H1 (cell line): ENCODE measurements at regions not wholly inside any gene's neighbourhood (a gene's known extent, or its start where the extent isn't known, plus 50 kb on each side); places are given as distances from the start of the nearest gene placed in this dataset.

Experiments
- CTCF ChIA-PET: fragments of 300-600 bp; sonication (Branson Sonifier 250); formaldehyde crosslinking; loops from one replicate; lab custom pipeline; 2021; ENCODE audit not compliant: partially characterized antibody; lab: Charles Lee
- POLR2A ChIA-PET: fragments of 300-600 bp; sonication (Branson Sonifier 250); formaldehyde crosslinking; loops from one replicate; lab custom pipeline; 2021; ENCODE audit warnings: inconsistent platforms; ENCODE audit not compliant: partially characterized antibody; lab: Charles Lee
- DNase-seq, 2 experiments: peaks; one replicate each; pipeline versions ENCODE4 v3.0.0 to v3.0.0-alpha.2; 2010 to 2022; ENCODE audit warnings: low spot score in 2 of 2, low read depth in 1 of 2, mixed read lengths in 1 of 2
- FAIRE-seq: peaks from 2 replicates; lab custom pipeline; 2011; peaks lifted over from hg19 to GRCh38; lab: Jason Lieb, UNC
- H2AFZ ChIP-seq: 2 replicates; pipeline ENCODE4 v1.8.1; 2012; ENCODE audit warnings: low read length, inconsistent platforms
- H2AK5ac ChIP-seq: 2 replicates; pipeline ENCODE4 v1.6.1; 2013; ENCODE audit warnings: low read depth, low read length
- H2BK120ac ChIP-seq: replicated peaks from 2 replicates; pipeline ENCODE3; 2013; ENCODE audit warnings: low read depth, low read length, inconsistent platforms
- H2BK12ac ChIP-seq: 2 replicates; pipeline ENCODE4 v1.6.1; 2013; ENCODE audit warnings: low read depth, low read length
- H2BK15ac ChIP-seq: 2 replicates; pipeline ENCODE4 v1.6.1; 2013; ENCODE audit warnings: low read length
- H2BK20ac ChIP-seq: 2 replicates; pipeline ENCODE4 v1.6.1; 2013; ENCODE audit warnings: low read length
- H2BK5ac ChIP-seq: 2 replicates; pipeline ENCODE4 v1.6.1; 2013; ENCODE audit warnings: low read depth, low read length
- H3K14ac ChIP-seq: 2 replicates; pipeline ENCODE4 v1.6.1; 2013; ENCODE audit warnings: inconsistent platforms; ENCODE audit not compliant: insufficient read length
- H3K18ac ChIP-seq: 2 replicates; pipeline ENCODE4 v1.6.1; 2013; ENCODE audit warnings: low read length; ENCODE audit errors: extremely low read depth
- H3K23ac ChIP-seq: 2 replicates; pipeline ENCODE4 v1.6.1; 2013; ENCODE audit warnings: inconsistent platforms; ENCODE audit not compliant: insufficient read length
- H3K23me2 ChIP-seq: 2 replicates; pipeline ENCODE4 v1.6.1; 2013; ENCODE audit warnings: low read depth, low read length
- H3K27ac ChIP-seq: 2 replicates; pipeline ENCODE4 v1.6.1; 2011; ENCODE audit warnings: low read depth, low read length, inconsistent platforms
- H3K27me3 ChIP-seq, 4 experiments: replicated peaks in 1 of 4; 1 replicate in 1 of 4; 2 replicates in 3 of 4; pipeline versions ENCODE4 v1.6.1 to v1.8.1; 2011 to 2013; ENCODE audit warnings: low read length in 3 of 4, mild to moderate bottlenecking in 3 of 4, inconsistent platforms in 2 of 4, mixed read lengths in 2 of 4, moderate library complexity in 1 of 4; ENCODE audit not compliant: control insufficient read depth in 3 of 4, insufficient read depth in 3 of 4; ENCODE audit errors: extremely low read depth in 1 of 4
- H3K36me3 ChIP-seq, 4 experiments: 2 replicates each; pipeline versions ENCODE4 v1.6.1 to v1.8.1; 2011 to 2013; ENCODE audit warnings: mild to moderate bottlenecking in 4 of 4, low read length in 3 of 4, moderate library complexity in 2 of 4, control low read depth in 1 of 4, inconsistent platforms in 1 of 4; ENCODE audit not compliant: insufficient read depth in 4 of 4, control insufficient read depth in 2 of 4
- H3K4ac ChIP-seq: replicated peaks from 2 replicates; pipeline ENCODE3; 2013; ENCODE audit warnings: low read length, low read depth, mixed read lengths, inconsistent platforms; ENCODE audit not compliant: insufficient read length
- H3K4me1 ChIP-seq, 4 experiments: replicated peaks in 1 of 4; 1 replicate in 1 of 4; 2 replicates in 3 of 4; pipeline versions ENCODE4 v1.6.1 to v1.8.1; 2011 to 2013; ENCODE audit warnings: low read length in 3 of 4, inconsistent platforms in 2 of 4, mixed read lengths in 1 of 4; ENCODE audit not compliant: insufficient read depth in 4 of 4, control insufficient read depth in 3 of 4
- H3K4me2 ChIP-seq, 2 experiments: 2 replicates each; pipeline versions ENCODE4 v1.6.1 to v1.8.1; 2011 to 2013; ENCODE audit warnings: low read depth in 2 of 2, low read length in 2 of 2, control low read depth in 1 of 2, inconsistent platforms in 1 of 2, mild to moderate bottlenecking in 1 of 2; ENCODE audit not compliant: insufficient read depth in 1 of 2
- H3K4me3 ChIP-seq, 4 experiments: fragments of 200-600, 300-600 bp in 1 of 4; sonication (generic), shearing (Covaris generic), sonication (Bioruptor Twin) in 1 of 4; 2 replicates each; pipeline versions ENCODE4 v1.5.1 to v1.8.1; 2011 to 2016; ENCODE audit warnings: low read length in 4 of 4, low read depth in 3 of 4, control low read depth in 2 of 4, inconsistent platforms in 2 of 4, mild to moderate bottlenecking in 2 of 4, mixed read lengths in 1 of 4, moderate library complexity in 1 of 4; ENCODE audit not compliant: insufficient read depth in 2 of 4; ENCODE audit errors: extremely low read depth in 1 of 4
- H3K56ac ChIP-seq: replicated peaks from 2 replicates; pipeline ENCODE3; 2013; ENCODE audit warnings: low read depth, mild to moderate bottlenecking, mixed read lengths, low read length, inconsistent platforms; ENCODE audit not compliant: insufficient read length
- H3K79me1 ChIP-seq: 2 replicates; pipeline ENCODE4 v1.6.1; 2013; ENCODE audit warnings: low read depth, low read length, control low read depth
- H3K79me2 ChIP-seq, 2 experiments: 2 replicates each; pipeline versions ENCODE4 v1.6.1 to v1.8.1; 2012 to 2013; ENCODE audit warnings: low read length in 2 of 2, mild to moderate bottlenecking in 2 of 2, inconsistent platforms in 1 of 2; ENCODE audit not compliant: insufficient read depth in 2 of 2, control insufficient read depth in 1 of 2
- H3K9ac ChIP-seq, 4 experiments: replicated peaks in 1 of 4; 1 replicate in 1 of 4; 2 replicates in 3 of 4; pipeline versions ENCODE4 v1.6.1 to v1.8.1; 2011 to 2013; ENCODE audit warnings: low read depth in 3 of 4, low read length in 3 of 4, control low read depth in 2 of 4, mild to moderate bottlenecking in 2 of 4, moderate library complexity in 2 of 4, inconsistent platforms in 1 of 4; ENCODE audit errors: extremely low read depth in 1 of 4
- H3K9me3 ChIP-seq, 2 experiments: 2 replicates each; pipeline versions ENCODE4 v1.6.1 to v1.8.1; 2012 to 2013; ENCODE audit warnings: mild to moderate bottlenecking in 2 of 2, moderate library complexity in 2 of 2, control low read depth in 1 of 2, inconsistent platforms in 1 of 2, low read depth in 1 of 2, low read length in 1 of 2, mixed read lengths in 1 of 2; ENCODE audit not compliant: insufficient read depth in 2 of 2
- H4K20me1 ChIP-seq, 2 experiments: replicated peaks in 1 of 2; 2 replicates each; pipeline versions ENCODE3 to v1.8.1; 2011 to 2013; ENCODE audit warnings: inconsistent platforms in 2 of 2, low read length in 2 of 2, mild to moderate bottlenecking in 1 of 2; ENCODE audit not compliant: insufficient read depth in 2 of 2, control insufficient read depth in 1 of 2
- H4K5ac ChIP-seq: 2 replicates; pipeline ENCODE4 v1.6.1; 2013; ENCODE audit warnings: low read length, low read depth, mixed read lengths, inconsistent platforms; ENCODE audit not compliant: insufficient read length
- H4K8ac ChIP-seq: 2 replicates; pipeline ENCODE4 v1.8.0; 2013; ENCODE audit warnings: mild to moderate bottlenecking, moderate library complexity, low read length, inconsistent platforms; ENCODE audit not compliant: insufficient read depth; ENCODE audit errors: extremely low read depth
- H4K91ac ChIP-seq: replicated peaks from 2 replicates; pipeline ENCODE3; 2013; ENCODE audit warnings: low read length, mixed read lengths, inconsistent platforms; ENCODE audit not compliant: insufficient read length
- WGBS, 2 experiments: shearing (Covaris generic) in 1 of 2; methylation state at CpG; one replicate each; pipeline versions ENCODE4 v1.1.6 to v1.1.7; 2013 to 2015; ENCODE audit warnings: low lambda C conversion rate in 2 of 2, mixed read lengths in 2 of 2, inconsistent platforms in 1 of 2, low coverage in 1 of 2, missing lambda C conversion rate in 1 of 2; ENCODE audit not compliant: insufficient replicate concordance in 2 of 2, insufficient coverage in 1 of 2, insufficient read length in 1 of 2; ENCODE audit errors: extremely low coverage in 1 of 2, missing lambda C conversion rate in 1 of 2; 5-methylcytosine and 5-hydroxymethylcytosine counted together

DNA sequence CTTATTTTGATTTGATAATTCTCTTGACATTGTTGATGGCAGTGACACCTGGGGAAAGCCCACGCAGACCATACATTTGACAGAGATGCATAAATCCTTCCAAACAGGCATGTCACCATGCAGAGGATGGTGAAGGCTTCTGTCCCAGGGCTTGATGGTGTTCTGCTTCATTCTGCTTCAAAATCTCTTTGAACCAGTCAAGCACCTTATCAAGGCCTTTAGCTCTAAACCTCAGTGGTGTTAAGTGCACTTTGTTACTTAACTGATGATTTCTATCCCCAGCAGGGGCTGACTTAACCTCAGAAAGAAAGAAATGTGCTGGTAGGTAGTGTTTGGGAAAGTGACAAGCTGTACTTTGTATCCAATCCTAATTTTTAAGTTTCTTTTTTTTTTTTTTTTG is 81.1 kb downstream of the RRAGC start:
- Histone ChIP-seq H3K36me3 (no peaks in the 10 kb centered on the region), H3K4ac (no peak overlapping the region), H3K23ac (no peak overlapping the region), H3K14ac (no peak overlapping the region), H3K23me2 (no peaks in the 10 kb centered on the region), H3K4me1 (no peaks in the 10 kb centered on the region; a peak in 2 of 7 replicates), H3K27ac (no peak overlapping the region), H4K91ac (no peak overlapping the region), H4K5ac (no peak overlapping the region), H2AK5ac (no peak overlapping the region), H2BK120ac (no peak overlapping the region), H3K9ac (no peak overlapping the region), H3K9me3 (no peaks in the 10 kb centered on the region), H2BK20ac (no peak overlapping the region), H2BK15ac (no peak overlapping the region), H3K4me3 (no peak overlapping the region), H2BK12ac (no peak overlapping the region), H3K56ac (no peak overlapping the region), H2BK5ac (no peak overlapping the region), H3K27me3 (no peaks in the 10 kb centered on the region), H3K79me2 (no peaks in the 10 kb centered on the region), H4K8ac (no peak overlapping the region), H3K18ac (no peak overlapping the region), H3K4me2 (no peak overlapping the region), H2AFZ (no peak overlapping the region), H3K79me1 (no peaks in the 10 kb centered on the region), H4K20me1 (no peaks in the 10 kb centered on the region)
- WGBS, 2 experiments, result 33% methylated on average over 1 of the region's 1 CpG; no CpG with 5 or more reads in 1 of the 2 experiments
- DNase-seq (no peak), FAIRE-seq (no peak)
- ChIA-PET POLR2A (interaction anchor here (0.7 to 1.1 kb wide), 3 partner anchors 9 to 274 kb away, joined by 3 to 6 read pairs (median 3); no protein-coding TSS in a partner anchor), CTCF (interaction anchor here (0.6 to 1.7 kb wide), 3 partner anchors 14 to 1969 kb away, joined by 3 read pairs; no protein-coding TSS in a partner anchor)
